C4-2B (cell line): ENCODE measurements at regions not wholly inside any gene's neighbourhood (a gene's known extent, or its start where the extent isn't known, plus 50 kb on each side); places are given as distances from the start of the nearest gene placed in this dataset.

ENCODE experiments used
- H3K27ac ChIP-seq: fragments of 450-650 bp; 2 replicates; pipeline ENCODE4 v1.5.1; 2017
- CTCF ChIP-seq: fragments of 450-650 bp; conservative IDR thresholded peaks from 2 replicates; pipeline ENCODE4 v1.5.1; 2017; ENCODE audit warnings: mild to moderate bottlenecking
- ZFX ChIP-seq: fragments of 450-650 bp; IDR thresholded peaks from 2 replicates; pipeline ENCODE4 v1.6.1; 2017

DNA sequence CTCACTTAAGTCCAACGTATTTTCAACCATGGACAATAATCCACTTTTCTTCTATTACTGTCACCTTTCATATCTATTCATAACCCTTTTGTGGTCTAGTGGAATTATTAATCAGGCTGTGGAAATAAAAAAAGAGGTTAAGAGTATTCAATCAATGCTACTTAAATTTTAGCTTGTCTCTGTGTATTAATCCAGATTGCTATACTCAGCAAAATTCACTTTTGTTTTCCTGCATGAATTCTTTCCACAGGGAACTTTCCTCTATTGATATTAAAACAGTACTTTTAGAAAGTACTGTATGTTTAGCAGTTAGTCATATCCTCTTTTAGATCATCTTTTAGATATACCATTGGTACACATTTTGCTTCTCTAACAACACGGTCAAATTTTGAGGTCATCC lies 1033.0 kb upstream of the ADGRL2 start:
- H3K27ac ChIP-seq, result no peak overlapping the region
- TF ChIP-seq ZFX, result no peak
- no peak for TF ChIP-seq CTCF

DNA sequence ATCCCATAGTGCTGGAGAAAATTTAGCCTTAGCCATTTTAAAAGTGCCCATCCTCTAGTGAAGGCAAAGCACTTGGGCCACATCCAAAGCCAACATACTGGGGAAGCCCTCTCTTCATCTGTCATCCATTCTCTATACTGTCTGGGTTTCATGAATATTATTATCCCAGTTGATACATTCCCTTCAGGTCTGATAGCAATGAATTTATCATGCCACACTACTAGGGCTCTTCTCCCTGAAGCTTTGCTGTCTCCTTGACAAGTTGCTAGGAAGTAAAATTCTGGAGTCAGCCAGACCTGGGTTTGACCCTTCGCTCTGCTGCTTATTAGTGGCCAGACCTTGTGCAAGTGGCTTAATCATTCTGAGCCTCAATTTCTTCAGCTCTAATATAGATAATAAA lies 1041.4 kb upstream of the ADGRL2 start:
- TF ChIP-seq CTCF (no peak), ZFX (no peak)
- H3K27ac ChIP-seq, result no peak overlapping the region

DNA sequence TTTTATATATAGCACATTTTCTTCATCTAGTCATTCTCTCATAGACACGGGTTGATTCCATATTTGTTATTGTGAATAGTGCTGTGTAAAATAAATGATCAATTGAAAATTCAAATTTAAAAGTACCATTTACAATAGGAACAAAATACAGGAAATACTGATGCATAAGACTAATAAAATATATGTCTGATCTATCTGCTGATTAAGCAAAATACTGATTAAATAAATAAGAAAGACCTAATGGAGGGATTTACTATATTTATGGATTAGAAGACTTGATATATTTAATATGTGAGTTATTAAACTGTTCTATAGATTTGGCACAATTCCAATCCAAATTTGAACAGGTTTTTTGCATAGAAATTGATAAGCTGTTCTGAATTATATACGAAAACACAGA lies 1044.8 kb upstream of the ADGRL2 start:
- TF ChIP-seq CTCF (no peak), ZFX (no peak)
- no peak overlapping the region for H3K27ac ChIP-seq

GRCh38 chr1:80751204-80751603 lies 1049.5 kb upstream of the ADGRL2 start:
- no peak for TF ChIP-seq CTCF
- no peak for TF ChIP-seq ZFX
- no peak overlapping the region for H3K27ac ChIP-seq

GRCh38 chr1:80731241-80731894 lies 1069.4 kb upstream of the ADGRL2 start:
- no peak for TF ChIP-seq CTCF
- TF ChIP-seq ZFX, result no peak
- H3K27ac ChIP-seq, result peak overlapping the region; percentile 65

- TF ChIP-seq ZFX, result no peak
- TF ChIP-seq CTCF, result no peak
- no peak overlapping the region for H3K27ac ChIP-seq
Measured at GRCh38 chr1:80722611-80723010, 1078.1 kb upstream of the ADGRL2 start.

- no peak overlapping the region for H3K27ac ChIP-seq
- TF ChIP-seq CTCF (no peak), ZFX (no peak)
Measured at GRCh38 chr1:80706526-80706925, 1094.2 kb upstream of the ADGRL2 start.
